RWPE2 (cell line): ENCODE measurements at regions not wholly inside any gene's neighbourhood (a gene's known extent, or its start where the extent isn't known, plus 50 kb on each side); places are given as distances from the start of the nearest gene placed in this dataset.

Experiments
- ATAC-seq: fragments of 200-7000 bp; cut with Tn5 transposase; 3 replicates; pipeline ENCODE4 v1.9.1; 2021; ENCODE audit warnings: low read depth
- DNase-seq: peaks from one replicate; pipeline ENCODE4 v3.0.0-alpha.2; 2020; ENCODE audit warnings: low spot score
- H3K27ac ChIP-seq: fragments of 450-650 bp; 2 replicates; pipeline ENCODE4 v1.5.1; 2017; ENCODE audit warnings: mild to moderate bottlenecking; ENCODE audit not compliant: poor library complexity, severe bottlenecking
- H3K27me3 ChIP-seq: fragments of 250-450 bp; sonication (Bioruptor Pico); 2 replicates; pipeline ENCODE4 v1.5.1; 2021; ENCODE audit warnings: mild to moderate bottlenecking, moderate library complexity; ENCODE audit not compliant: insufficient read depth, poor library complexity, severe bottlenecking
- H3K36me3 ChIP-seq: fragments of 250-450 bp; sonication (Bioruptor Pico); 2 replicates; pipeline ENCODE4 v1.5.1; 2020; ENCODE audit warnings: low read depth, mild to moderate bottlenecking, moderate library complexity
- H3K4me1 ChIP-seq: fragments of 250-450 bp; sonication (Bioruptor Pico); 2 replicates; pipeline ENCODE4 v1.5.1; 2021; ENCODE audit warnings: mild to moderate bottlenecking, moderate library complexity; ENCODE audit not compliant: insufficient read depth, poor library complexity, severe bottlenecking
- H3K4me3 ChIP-seq: fragments of 250-450 bp; sonication (Bioruptor Pico); 2 replicates; pipeline ENCODE4 v1.5.1; 2021; ENCODE audit warnings: mild to moderate bottlenecking, moderate library complexity; ENCODE audit not compliant: severe bottlenecking
- H3K9me3 ChIP-seq: fragments of 250-450 bp; sonication (Bioruptor Pico); 2 replicates; pipeline ENCODE4 v1.5.1; 2021; ENCODE audit warnings: mild to moderate bottlenecking, moderate library complexity; ENCODE audit not compliant: severe bottlenecking
- TF ChIP-seq, protein P1 (sequence below): fragments of 450-650 bp; IDR thresholded peaks from one replicate; pipeline ENCODE4 v1.5.1; 2017; ENCODE audit warnings: mild to moderate bottlenecking, moderate library complexity; ENCODE audit not compliant: poor library complexity, severe bottlenecking

DNA sequence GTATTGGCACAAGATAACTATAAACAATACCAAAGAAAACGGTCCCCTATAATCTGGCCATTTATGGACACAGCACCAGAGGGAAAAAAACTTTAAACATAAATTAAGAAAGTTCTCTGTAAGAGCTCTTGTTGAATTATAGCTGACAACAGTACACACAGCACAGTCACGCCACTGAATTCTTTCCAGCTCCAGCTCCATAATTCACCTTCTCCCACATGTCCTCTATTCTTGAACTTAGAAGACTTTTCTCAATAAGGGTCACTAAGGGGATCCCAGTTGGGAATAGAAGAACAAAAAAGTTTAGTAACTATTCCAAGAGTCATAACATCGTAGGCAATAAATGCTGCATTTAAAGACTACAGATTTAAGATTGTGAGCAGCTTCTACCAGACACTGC is 124.6 kb upstream of the CYP1B1 start:
- Histone ChIP-seq H3K36me3 (no peaks in the 10 kb centered on the region), H3K4me3 (no peak overlapping the region), H3K27me3 (no peaks in the 10 kb centered on the region), H3K27ac (no peak overlapping the region), H3K4me1 (no peaks in the 10 kb centered on the region), H3K9me3 (no peaks in the 10 kb centered on the region)
- TF ChIP-seq, protein P1, sequence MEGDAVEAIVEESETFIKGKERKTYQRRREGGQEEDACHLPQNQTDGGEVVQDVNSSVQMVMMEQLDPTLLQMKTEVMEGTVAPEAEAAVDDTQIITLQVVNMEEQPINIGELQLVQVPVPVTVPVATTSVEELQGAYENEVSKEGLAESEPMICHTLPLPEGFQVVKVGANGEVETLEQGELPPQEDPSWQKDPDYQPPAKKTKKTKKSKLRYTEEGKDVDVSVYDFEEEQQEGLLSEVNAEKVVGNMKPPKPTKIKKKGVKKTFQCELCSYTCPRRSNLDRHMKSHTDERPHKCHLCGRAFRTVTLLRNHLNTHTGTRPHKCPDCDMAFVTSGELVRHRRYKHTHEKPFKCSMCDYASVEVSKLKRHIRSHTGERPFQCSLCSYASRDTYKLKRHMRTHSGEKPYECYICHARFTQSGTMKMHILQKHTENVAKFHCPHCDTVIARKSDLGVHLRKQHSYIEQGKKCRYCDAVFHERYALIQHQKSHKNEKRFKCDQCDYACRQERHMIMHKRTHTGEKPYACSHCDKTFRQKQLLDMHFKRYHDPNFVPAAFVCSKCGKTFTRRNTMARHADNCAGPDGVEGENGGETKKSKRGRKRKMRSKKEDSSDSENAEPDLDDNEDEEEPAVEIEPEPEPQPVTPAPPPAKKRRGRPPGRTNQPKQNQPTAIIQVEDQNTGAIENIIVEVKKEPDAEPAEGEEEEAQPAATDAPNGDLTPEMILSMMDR: no peak
- no peak for ATAC-seq
- no peak for DNase-seq

DNA sequence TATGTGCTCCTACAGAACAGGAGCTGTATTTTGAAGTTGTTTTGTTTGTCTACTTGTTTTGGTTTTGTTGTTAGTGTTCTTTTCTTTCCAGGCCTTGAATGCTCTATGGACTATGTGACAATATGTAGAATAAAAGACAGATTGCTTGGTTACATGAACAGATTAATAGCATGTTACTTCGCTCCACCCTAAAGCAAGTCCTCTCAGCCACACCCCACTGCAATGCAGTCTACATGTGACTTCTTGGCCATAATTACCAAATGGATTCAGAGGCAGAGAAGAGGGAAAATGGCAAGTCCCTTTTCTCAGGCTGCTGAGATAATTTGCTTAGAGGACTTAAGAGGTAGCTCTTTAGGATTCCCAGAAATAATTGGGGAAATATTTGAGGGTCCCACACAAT is 123.2 kb upstream of the CYP1B1 start:
- H3K4me1 ChIP-seq: peaks cover 4% of the 10 kb centered on the region
- no peak overlapping the region for H3K27ac ChIP-seq
- H3K36me3 ChIP-seq: no peaks in the 10 kb centered on the region
- no peak overlapping the region for H3K4me3 ChIP-seq
- no peaks in the 10 kb centered on the region for H3K9me3 ChIP-seq
- ATAC-seq: no peak
- TF ChIP-seq, protein P1: no peak
- no peaks in the 10 kb centered on the region for H3K27me3 ChIP-seq
- DNase-seq: no peak

DNA sequence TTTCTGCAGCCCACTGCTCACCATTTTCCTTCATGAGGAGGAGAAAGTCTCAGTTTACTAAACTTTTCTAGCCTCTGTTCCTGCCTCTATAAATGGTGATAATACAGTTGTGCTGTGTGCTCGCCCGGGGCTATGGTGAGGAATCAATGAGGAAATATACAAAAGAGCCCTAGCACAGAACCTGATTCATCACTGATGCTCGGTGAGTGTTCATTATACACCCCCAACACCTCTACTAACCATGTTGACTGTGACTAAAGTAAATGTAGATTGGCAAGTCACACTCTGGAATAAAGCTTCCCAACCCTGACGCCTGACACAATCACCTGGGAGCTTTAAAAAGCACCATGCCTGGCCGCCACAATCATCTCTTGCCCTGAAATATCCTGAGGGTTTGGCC is 118.8 kb upstream of the CYP1B1 start:
- DNase-seq: no peak
- H3K27me3 ChIP-seq: no peaks in the 10 kb centered on the region
- TF ChIP-seq, protein P1: no peak
- H3K9me3 ChIP-seq: no peaks in the 10 kb centered on the region
- no peak overlapping the region for H3K27ac ChIP-seq
- no peak overlapping the region for H3K4me3 ChIP-seq
- peaks cover 4% of the 10 kb centered on the region for H3K4me1 ChIP-seq
- peak; percentile 81 for ATAC-seq
- no peaks in the 10 kb centered on the region for H3K36me3 ChIP-seq

DNA sequence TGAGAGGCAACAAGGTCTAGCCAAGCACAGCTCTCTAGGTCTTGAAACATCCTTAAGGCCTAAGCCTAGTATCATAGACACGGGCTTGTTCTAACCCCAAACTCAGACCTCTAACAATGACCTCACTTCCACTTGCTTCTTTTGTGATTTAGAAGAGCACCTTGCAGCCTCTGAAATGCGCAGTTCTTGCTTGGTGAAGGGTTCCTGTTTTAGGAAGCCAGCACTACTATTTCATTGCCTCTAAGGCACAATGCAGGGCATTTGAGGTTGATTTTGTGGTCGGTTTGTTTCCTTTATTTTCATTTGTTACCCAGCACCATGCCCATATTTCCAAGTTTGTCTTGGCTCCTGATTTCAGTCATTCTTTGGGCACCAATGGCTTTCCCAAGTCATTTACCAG is 117.0 kb upstream of the CYP1B1 start:
- DNase-seq (no peak), ATAC-seq (no peak)
- TF ChIP-seq, protein P1: no peak
- no peaks in the 10 kb centered on the region for H3K27me3 ChIP-seq
- H3K27ac ChIP-seq: no peak overlapping the region
- no peaks in the 10 kb centered on the region for H3K36me3 ChIP-seq
- H3K4me3 ChIP-seq: no peak overlapping the region
- no peaks in the 10 kb centered on the region for H3K9me3 ChIP-seq
- peaks cover 4% of the 10 kb centered on the region for H3K4me1 ChIP-seq

DNA sequence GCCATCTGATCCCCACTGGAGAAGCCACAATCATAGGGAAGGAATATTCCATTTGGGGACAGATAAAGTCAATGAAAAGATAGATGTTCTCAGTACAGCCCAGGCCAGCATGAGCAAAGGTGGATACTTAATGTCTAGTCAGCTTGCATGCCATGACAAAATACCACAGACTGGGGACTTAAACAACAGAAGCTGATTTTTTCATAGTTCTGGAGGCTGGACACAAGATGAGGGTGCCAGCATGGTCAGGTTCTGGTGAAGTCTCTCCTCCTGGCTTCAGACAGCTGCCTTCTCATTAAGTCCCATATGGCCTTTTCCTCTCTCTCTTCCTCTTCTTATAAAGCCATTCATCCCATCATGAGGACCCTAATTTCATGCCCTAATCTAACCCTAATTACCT is 116.1 kb upstream of the CYP1B1 start:
- Histone ChIP-seq H3K36me3 (no peaks in the 10 kb centered on the region), H3K27ac (no peak overlapping the region), H3K4me3 (no peak overlapping the region), H3K27me3 (no peaks in the 10 kb centered on the region), H3K9me3 (no peaks in the 10 kb centered on the region), H3K4me1 (peaks cover 4% of the 10 kb centered on the region)
- ATAC-seq (no peak), DNase-seq (no peak)
- TF ChIP-seq, protein P1: no peak
